Ecto neural progenitor cell (in vitro differentiated cells): ENCODE measurements at regions not wholly inside any gene's neighbourhood (a gene's known extent, or its start where the extent isn't known, plus 50 kb on each side); places are given as distances from the start of the nearest gene placed in this dataset.

Experiments used
- DNase-seq: peaks from one replicate; pipeline ENCODE4 v3.0.0-alpha.2; 2018; ENCODE audit warnings: low spot score

- no peak for DNase-seq
Observed at GRCh38 chr20:11780765-11781369, 136.8 kb upstream of the BTBD3 start.

GRCh38 chr20:11783102-11783850 lies 134.4 kb upstream of the BTBD3 start:
- no peak for DNase-seq

- DNase-seq, result no peak
Observed at GRCh38 chr20:11785885-11786507, 131.7 kb upstream of the BTBD3 start.

- no peak for DNase-seq
Observed at GRCh38 chr20:11790046-11790445, 127.6 kb upstream of the BTBD3 start.

- DNase-seq, result no peak
Observed at GRCh38 chr20:11791316-11791715, 126.4 kb upstream of the BTBD3 start.

GRCh38 chr20:11791835-11792567 lies 125.7 kb upstream of the BTBD3 start:
- DNase-seq, result no peak

GRCh38 chr20:11792568-11792953 lies 125.1 kb upstream of the BTBD3 start:
- no peak for DNase-seq

- no peak for DNase-seq
Observed at GRCh38 chr20:11794525-11794924, 123.2 kb upstream of the BTBD3 start.

- DNase-seq, result no peak
Observed at GRCh38 chr20:11795071-11795615, 122.5 kb upstream of the BTBD3 start.

GRCh38 chr20:11796026-11796425 lies 121.7 kb upstream of the BTBD3 start:
- DNase-seq, result no peak

GRCh38 chr20:11797156-11797555 lies 120.5 kb upstream of the BTBD3 start:
- DNase-seq, result no peak

GRCh38 chr20:11799281-11799684 lies 118.4 kb upstream of the BTBD3 start:
- no peak for DNase-seq

GRCh38 chr20:11807054-11808048 lies 110.3 kb upstream of the BTBD3 start:
- no peak for DNase-seq

GRCh38 chr20:11808841-11809240 lies 108.9 kb upstream of the BTBD3 start:
- DNase-seq, result no peak

GRCh38 chr20:11810311-11811083 lies 107.2 kb upstream of the BTBD3 start:
- DNase-seq, result no peak

- DNase-seq, result no peak
Observed at GRCh38 chr20:11813106-11813890, 104.4 kb upstream of the BTBD3 start.

GRCh38 chr20:11814267-11814666 lies 103.4 kb upstream of the BTBD3 start:
- no peak for DNase-seq

- no peak for DNase-seq
Observed at GRCh38 chr20:11820838-11821237, 96.9 kb upstream of the BTBD3 start.

- no peak for DNase-seq
Observed at GRCh38 chr20:11822540-11822794, 95.2 kb upstream of the BTBD3 start.

- no peak for DNase-seq
Observed at GRCh38 chr20:11826334-11826733, 91.4 kb upstream of the BTBD3 start.
